GM18508 (cell line): ENCODE measurements at regions not wholly inside any gene's neighbourhood (a gene's known extent, or its start where the extent isn't known, plus 50 kb on each side); places are given as distances from the start of the nearest gene placed in this dataset.

Experiments used
- ATAC-seq: cut with Tn5 transposase; IDR thresholded peaks from one replicate; pipeline ENCODE4 v1.9.1; 2021; ENCODE audit warnings: moderate number of reproducible peaks; ENCODE audit not compliant: insufficient read depth, unreplicated experiment

GRCh38 chr2:43041173-43041591 is 185.2 kb downstream of the ZFP36L2 start:
- no peak for ATAC-seq

DNA sequence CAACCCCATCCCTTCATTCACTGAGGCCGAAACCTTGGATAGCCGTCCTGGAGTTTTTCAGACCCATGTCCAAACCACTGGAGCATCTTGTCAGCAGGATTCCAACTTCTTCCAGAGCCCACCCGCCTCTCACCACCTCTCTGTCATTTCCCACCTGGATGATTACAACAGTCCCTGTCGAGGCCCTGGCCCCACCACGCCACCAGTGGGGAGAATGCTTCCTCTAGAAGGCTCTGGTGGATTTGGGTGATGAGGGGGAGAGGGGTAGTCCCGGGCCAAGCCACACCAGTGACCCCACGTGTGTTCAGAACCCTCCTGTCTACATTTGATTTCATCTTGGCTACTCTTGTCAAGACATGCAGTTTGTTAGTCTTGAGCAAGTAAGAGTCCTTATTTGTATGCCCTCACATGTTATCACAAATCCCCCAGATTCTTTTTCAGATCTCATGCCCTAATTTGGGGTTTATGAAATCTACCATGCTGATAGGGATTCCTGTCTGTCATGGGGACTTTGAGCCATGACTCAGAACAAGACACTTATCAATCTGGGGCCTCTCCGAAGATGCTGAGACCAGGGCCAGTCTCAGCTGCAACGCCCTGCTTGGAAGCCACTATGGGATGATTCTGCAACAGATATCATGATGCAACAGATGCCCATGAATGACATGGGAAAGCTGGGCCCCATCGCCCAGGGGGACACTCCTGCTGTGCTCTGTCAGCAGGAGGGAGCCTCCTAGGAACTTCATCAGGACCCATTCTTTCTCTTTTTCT is 186.1 kb downstream of the ZFP36L2 start:
- ATAC-seq, result no peak

GRCh38 chr2:43039376-43040080 is 186.9 kb downstream of the ZFP36L2 start:
- ATAC-seq, result no peak

- no peak for ATAC-seq
Observed at GRCh38 chr2:43038696-43039094, 187.7 kb downstream of the ZFP36L2 start.

DNA sequence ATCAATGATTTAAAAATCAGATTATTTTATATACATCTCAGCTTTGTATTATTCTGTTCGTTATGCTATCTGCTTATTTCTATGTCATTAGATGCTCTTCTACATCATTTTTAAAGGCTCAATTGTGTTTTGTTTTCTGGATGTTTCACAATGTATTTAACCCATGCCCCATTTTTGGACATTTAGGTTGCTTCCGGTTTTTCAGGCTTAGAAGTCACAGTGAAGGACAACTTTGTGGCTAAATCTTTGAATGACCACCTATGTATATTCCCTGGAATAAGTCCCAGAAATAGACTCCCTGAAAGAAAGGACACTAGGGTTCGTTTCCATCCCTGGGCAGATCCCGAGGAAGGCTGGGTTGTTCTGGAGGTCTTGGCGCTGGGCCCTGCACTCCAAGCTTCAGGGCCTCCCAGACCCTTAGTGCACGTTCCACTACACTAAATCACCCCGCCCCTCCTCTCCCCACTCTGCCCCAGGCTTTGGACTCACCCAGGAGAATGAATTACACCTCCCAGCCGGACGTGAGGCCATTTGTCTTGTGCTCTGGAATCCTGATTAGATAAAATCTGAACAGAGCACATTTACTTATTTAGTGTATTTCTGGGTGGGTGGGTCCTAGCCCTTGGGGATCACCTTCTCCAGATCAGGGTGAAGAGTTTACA is 188.2 kb downstream of the ZFP36L2 start:
- ATAC-seq, result no peak

DNA sequence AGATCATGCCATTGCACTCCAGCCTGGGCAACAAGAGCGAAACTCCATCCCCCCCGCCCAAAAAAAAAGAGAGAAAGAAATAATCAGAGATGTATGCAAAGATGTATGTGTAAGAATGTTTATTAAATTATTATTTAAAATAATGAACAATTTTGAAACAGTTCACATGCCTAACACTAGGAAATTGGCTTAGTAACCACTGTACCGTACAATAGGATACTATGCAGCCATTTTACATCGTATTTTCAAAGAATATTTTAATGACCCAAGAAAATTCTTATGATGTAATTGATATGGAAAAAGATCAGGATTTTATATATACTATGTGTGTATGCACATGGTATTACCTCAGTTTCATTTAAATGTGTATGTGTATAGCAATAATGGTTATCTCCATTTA is 190.5 kb downstream of the ZFP36L2 start:
- ATAC-seq, result no peak

GRCh38 chr2:43034921-43035320 is 191.5 kb downstream of the ZFP36L2 start:
- ATAC-seq, result no peak

DNA sequence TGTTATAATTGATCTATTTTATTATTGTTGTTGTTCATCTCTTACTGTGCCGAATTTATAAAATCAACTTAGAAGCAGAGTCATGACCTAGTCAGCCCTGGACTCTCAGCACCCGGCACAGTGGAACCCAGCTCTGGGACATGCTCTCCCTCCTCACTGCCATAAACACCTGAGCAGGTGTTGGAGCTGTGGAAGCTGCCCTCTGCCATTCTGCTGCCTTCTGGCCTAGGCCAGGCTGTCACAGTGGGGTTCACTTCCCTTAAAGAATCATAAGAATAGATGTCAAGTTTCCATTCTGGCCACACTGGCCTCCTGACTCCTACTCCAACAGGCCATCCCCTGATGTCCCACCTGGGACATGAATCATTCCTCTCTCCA is 192.2 kb downstream of the ZFP36L2 start:
- no peak for ATAC-seq

GRCh38 chr2:43033466-43034241 is 192.8 kb downstream of the ZFP36L2 start:
- no peak for ATAC-seq

GRCh38 chr2:43033016-43033270 is 193.5 kb downstream of the ZFP36L2 start:
- ATAC-seq, result no peak

DNA sequence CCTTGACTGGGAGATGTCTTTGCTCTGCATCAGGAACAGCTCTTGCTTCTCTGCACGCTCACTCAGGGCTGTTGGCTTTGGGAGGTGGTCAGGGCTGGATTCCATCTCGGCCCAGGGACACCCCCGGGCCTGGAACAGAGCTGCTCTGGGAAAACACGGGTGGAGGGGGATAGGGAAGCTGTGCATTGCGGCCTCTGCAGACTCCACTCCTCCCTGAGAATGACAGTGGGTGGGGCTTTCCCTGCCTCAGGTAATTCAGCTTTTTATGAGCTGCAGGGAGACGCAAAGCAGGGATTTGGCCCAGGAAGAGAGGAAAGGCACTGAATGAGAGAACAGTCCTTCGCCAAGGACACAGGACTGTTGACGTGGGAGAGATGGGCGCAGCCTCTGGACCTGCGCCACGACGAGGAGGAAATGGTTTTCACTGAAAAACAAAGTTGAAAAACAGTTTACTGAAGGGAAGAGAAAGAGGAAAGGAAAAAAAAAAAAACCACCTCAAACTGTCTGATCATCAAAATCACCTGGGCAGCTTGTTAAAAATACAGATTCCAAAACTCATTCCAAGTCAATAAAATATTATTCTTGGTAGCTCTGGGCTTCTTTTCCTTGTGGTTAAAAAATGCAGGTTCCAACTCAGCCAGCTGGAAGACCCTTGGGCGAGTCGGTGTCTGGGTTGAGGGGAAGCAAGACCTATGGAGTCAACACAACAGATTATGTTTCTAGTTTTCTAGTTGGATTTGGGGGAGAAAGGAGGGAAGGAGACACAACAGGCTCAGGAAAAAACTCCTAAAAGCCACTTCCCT is 194.0 kb downstream of the ZFP36L2 start:
- no peak for ATAC-seq

- no peak for ATAC-seq
Observed at GRCh38 chr2:43031471-43032212, 194.8 kb downstream of the ZFP36L2 start.

DNA sequence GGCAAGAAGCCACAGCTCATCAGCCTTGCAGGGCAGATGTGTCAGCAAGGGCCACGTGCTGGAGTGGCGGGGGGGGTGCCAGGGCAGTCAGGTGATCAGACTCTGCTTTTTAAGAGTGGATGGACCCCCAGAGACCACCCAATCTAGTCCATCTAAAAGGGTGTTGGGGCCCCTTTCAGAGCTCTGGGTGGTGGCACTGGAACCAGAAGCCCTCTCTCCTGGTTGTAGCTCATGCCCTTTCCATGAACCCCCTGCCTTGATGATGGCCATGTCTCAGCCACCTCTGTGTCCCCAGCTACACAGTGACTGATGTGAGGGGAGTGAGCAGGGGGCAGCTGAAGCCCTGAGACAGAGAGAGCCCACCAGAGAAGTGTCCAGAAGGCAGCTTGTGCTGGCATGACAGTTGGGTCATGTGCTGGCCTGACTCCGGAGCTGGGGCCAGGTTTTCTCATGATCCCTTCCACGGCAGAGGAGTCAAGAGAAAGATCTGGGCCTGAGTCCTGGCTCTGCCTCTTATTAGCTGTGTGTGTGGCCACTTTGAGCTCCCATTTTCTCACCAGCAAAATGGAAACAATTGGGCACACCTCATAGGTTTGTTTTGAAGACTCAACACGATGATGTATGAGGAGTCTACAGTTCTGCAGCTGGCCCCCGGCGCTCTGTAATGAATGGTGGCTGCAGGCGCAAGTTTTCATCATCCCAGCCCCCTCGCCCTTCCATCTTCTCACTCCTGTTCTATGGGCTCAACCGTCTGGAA is 195.7 kb downstream of the ZFP36L2 start:
- no peak for ATAC-seq

DNA sequence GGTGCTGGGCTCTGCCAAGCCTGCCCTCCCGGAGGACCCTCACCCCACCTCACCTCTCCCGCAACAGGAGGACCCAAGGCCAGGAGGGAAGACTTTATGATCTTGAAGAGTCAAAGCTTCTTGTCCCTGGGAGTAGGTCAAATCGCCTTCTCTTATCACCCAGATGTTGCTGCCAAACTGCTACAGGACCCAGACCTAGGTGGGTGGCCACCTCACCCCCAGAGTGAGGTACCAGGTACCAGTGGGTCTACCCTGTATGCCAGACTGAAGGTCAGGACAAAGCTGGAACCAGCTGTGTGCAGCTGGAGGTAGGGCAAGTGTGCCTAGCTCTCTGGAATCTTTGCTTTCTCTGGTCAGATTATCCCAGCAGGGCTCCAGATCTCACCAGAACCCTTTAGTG is 197.2 kb downstream of the ZFP36L2 start:
- no peak for ATAC-seq

DNA sequence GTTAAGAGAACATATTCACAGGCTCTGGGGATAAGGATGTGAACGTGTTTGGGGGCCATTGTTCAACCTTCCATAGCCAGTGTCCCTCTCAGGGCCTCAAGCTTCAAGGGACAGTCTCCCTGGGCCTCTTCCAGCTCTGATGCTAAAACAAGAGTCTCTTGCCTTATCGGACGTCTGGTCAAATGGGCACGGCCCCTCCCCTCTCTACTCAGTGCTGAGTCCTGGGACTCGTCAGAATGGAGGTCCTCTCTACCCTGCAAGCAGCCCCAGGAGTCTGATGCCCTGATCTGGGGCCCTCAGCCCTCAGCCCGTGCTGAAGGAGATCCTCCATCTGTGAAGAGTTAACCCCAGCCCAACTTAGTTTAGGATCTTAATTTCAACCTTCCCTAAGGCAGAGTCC is 198.2 kb downstream of the ZFP36L2 start:
- no peak for ATAC-seq

- ATAC-seq, result no peak
Observed at GRCh38 chr2:43027097-43027873, 199.1 kb downstream of the ZFP36L2 start.

DNA sequence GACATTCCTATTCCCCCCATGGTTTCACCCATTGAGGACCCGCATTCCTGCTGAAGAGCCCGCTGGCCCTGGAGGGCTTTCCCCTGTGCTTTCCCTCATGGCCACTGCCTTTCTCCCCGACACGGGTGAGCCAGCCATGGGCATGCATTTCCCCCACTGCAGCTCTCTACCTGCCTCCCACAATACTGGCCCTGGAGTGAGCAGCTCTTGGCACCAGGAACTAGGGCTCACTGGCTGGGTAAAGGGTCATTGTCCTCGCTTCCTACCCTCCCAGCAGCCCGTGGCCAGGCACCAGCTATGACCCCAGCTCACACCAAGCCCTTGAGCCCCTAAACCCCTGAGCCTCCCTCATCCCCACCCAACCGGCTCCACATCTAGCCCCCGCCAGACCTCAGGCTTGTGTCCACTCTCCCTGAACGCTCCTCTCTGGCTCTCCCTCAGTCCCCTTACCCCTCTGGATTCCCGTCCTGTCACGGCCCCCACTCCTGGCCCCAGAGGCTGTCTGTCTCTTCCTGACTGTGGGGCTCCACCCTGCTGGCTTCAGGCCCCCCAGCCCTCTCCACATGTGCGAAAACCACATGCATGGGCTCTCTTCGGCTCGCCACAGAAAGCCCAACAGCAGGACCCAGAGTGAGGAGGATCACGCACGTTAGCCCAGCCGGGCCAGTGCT is 199.8 kb downstream of the ZFP36L2 start:
- no peak for ATAC-seq
